ENCODE measurements at regions not wholly inside any gene's neighbourhood (a gene's known extent, or its start where the extent isn't known, plus 50 kb on each side); places are given as distances from the start of the nearest gene placed in this dataset.

- TF ChIP-seq POLR2A (IDR thresholded peaks at IDR 0.05; ENCODE audit: low read length) (no peak), GATA1 (IDR thresholded peaks at IDR 0.05; ENCODE audit: low read depth, low read length) (no peak)
Observed at GRCh38 chr16:74045513-74045912, 251.1 kb upstream of the PSMD7 start.
